Fibroblast of mammary gland (primary cell): ENCODE measurements at regions not wholly inside any gene's neighbourhood (a gene's known extent, or its start where the extent isn't known, plus 50 kb on each side); places are given as distances from the start of the nearest gene placed in this dataset.

Source experiments
- DNase-seq: peaks from one replicate; pipeline ENCODE4 v3.0.0-alpha.2; 2010; ENCODE audit warnings: low read depth
- H3K4me3 ChIP-seq: 2 replicates; pipeline ENCODE4 v1.5.1; 2011; ENCODE audit warnings: low read depth, mild to moderate bottlenecking, low read length, moderate library complexity; ENCODE audit not compliant: control insufficient read depth
- CTCF ChIP-seq: conservative IDR thresholded peaks from 2 replicates; pipeline ENCODE4 v1.5.1; 2011; ENCODE audit warnings: low read depth, low read length, inconsistent platforms; ENCODE audit not compliant: control insufficient read depth, insufficient read depth

GRCh38 chr3:146884721-146885120 is 279.6 kb upstream of the PLSCR5 start:
- DNase-seq, result no peak
- TF ChIP-seq CTCF, result no peak
- no peak overlapping the region for H3K4me3 ChIP-seq

GRCh38 chr3:146884296-146884695 is 279.1 kb upstream of the PLSCR5 start:
- no peak overlapping the region for H3K4me3 ChIP-seq
- no peak for DNase-seq
- no peak for TF ChIP-seq CTCF

GRCh38 chr3:146883288-146883687 is 278.1 kb upstream of the PLSCR5 start:
- DNase-seq, result no peak
- no peak overlapping the region for H3K4me3 ChIP-seq
- no peak for TF ChIP-seq CTCF

GRCh38 chr3:146881966-146882760 is 277.0 kb upstream of the PLSCR5 start:
- no peak for TF ChIP-seq CTCF
- no peak for DNase-seq
- H3K4me3 ChIP-seq, result no peak overlapping the region

- TF ChIP-seq CTCF, result no peak
- no peak for DNase-seq
Observed at GRCh38 chr3:146881356-146881755, 276.2 kb upstream of the PLSCR5 start.

GRCh38 chr3:146873748-146874147 is 268.6 kb upstream of the PLSCR5 start:
- no peak for TF ChIP-seq CTCF
- no peak for DNase-seq
- H3K4me3 ChIP-seq, result no peak overlapping the region

More at GRCh38 chr3:146881356-146881755, 276.2 kb upstream of the PLSCR5 start:
- no peak overlapping the region for H3K4me3 ChIP-seq
